ENCODE measurements at regions not wholly inside any gene's neighbourhood (a gene's known extent, or its start where the extent isn't known, plus 50 kb on each side); places are given as distances from the start of the nearest gene placed in this dataset.

DNA sequence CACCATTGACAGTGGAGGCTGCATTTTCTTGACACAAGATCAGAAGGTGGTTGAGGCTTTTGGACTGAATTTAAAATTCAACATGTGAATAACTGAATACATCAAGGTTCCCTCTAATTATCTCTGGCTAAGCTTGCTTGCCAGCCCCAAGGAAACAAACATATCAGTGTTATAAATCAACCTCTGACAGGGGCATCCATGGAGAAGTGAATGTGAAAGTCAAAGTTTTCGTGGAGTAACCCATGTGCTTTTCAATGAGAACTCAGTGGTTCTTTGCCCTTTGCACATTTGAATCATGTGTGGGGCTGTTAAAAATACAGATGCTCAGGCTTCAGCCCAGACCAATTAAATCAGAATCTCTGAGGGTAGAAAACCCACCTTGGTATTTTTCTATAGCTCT lies 128.9 kb downstream of the LRRC70 start:
- Histone ChIP-seq H3K27ac (no peak overlapping the region), H3K4me1 (no peaks in the 10 kb centered on the region), H3K4me2 (ENCODE audit: low read length) (no peak overlapping the region), H3K9me3 (ENCODE audit: control insufficient read depth, low read length) (no peaks in the 10 kb centered on the region), H3K27me3 (ENCODE audit: control insufficient read depth, insufficient read depth, low read length) (no peaks in the 10 kb centered on the region), H3K9ac (no peak overlapping the region), H3K36me3 (ENCODE audit: control insufficient read depth, insufficient read depth, low read length) (no peaks in the 10 kb centered on the region), H3K79me2 (no peaks in the 10 kb centered on the region), H3K4me3 (ENCODE audit: low read depth, low read length) (no peak overlapping the region), H2AFZ (no peak overlapping the region)
- TF ChIP-seq, protein P1, sequence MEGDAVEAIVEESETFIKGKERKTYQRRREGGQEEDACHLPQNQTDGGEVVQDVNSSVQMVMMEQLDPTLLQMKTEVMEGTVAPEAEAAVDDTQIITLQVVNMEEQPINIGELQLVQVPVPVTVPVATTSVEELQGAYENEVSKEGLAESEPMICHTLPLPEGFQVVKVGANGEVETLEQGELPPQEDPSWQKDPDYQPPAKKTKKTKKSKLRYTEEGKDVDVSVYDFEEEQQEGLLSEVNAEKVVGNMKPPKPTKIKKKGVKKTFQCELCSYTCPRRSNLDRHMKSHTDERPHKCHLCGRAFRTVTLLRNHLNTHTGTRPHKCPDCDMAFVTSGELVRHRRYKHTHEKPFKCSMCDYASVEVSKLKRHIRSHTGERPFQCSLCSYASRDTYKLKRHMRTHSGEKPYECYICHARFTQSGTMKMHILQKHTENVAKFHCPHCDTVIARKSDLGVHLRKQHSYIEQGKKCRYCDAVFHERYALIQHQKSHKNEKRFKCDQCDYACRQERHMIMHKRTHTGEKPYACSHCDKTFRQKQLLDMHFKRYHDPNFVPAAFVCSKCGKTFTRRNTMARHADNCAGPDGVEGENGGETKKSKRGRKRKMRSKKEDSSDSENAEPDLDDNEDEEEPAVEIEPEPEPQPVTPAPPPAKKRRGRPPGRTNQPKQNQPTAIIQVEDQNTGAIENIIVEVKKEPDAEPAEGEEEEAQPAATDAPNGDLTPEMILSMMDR (IDR thresholded peaks at IDR 0.05): no peak

DNA sequence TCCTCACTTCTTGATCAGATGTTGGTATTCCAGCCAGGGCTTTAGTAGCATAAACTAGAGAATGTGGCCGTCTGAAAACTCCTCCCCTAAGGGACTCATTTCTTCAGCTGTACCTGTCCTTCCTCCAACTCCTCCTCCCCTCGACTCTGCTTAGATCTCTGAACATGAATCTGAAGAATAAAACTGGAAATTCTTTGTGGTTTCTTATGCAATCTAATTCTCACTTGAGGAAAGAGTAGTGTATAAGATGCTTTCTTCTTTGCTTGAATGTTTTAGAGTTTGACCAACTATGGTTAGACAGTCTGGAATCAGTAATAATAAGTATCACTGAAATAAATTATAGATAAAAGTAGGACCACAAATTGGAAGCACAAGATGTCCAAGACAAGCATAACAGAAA lies 128.5 kb downstream of the LRRC70 start:
- no peak overlapping the region for H2AFZ ChIP-seq
- no peaks in the 10 kb centered on the region for H3K36me3 ChIP-seq (ENCODE audit: control insufficient read depth, insufficient read depth, low read length)
- no peaks in the 10 kb centered on the region for H3K4me1 ChIP-seq
- H3K4me2 ChIP-seq (ENCODE audit: low read length): no peak overlapping the region
- no peak overlapping the region for H3K27ac ChIP-seq
- H3K27me3 ChIP-seq (ENCODE audit: control insufficient read depth, insufficient read depth, low read length): no peaks in the 10 kb centered on the region
- no peaks in the 10 kb centered on the region for H3K79me2 ChIP-seq
- no peaks in the 10 kb centered on the region for H3K9me3 ChIP-seq (ENCODE audit: control insufficient read depth, low read length)
- TF ChIP-seq, protein P1 (IDR thresholded peaks at IDR 0.05): no peak
- no peak overlapping the region for H3K9ac ChIP-seq
- no peak overlapping the region for H3K4me3 ChIP-seq (ENCODE audit: low read depth, low read length)

DNA sequence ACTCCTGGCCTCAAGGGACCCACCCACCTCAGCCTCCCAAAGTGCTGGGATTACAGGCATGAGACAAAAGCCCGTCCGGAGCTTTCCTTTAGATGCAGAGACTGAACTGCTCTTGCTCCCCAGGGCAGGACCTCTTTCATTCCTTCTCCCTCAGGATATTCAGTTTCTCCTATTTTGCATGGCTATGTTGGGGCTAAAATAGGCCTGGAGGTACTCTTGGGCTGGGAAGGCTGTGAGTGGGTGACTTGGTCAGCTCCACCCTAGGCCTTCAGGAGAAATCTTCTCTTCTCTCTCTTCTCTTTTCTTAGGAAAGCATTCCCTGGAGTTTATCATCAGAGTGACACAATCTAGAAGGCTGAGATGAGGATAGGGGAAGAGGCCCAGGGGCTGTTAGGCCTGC lies 126.4 kb downstream of the LRRC70 start:
- H2AFZ ChIP-seq: no peak overlapping the region
- no peaks in the 10 kb centered on the region for H3K79me2 ChIP-seq
- H3K36me3 ChIP-seq (ENCODE audit: control insufficient read depth, insufficient read depth, low read length): no peaks in the 10 kb centered on the region
- no peaks in the 10 kb centered on the region for H3K4me1 ChIP-seq
- no peaks in the 10 kb centered on the region for H3K9me3 ChIP-seq (ENCODE audit: control insufficient read depth, low read length)
- no peak overlapping the region for H3K27ac ChIP-seq
- H3K27me3 ChIP-seq (ENCODE audit: control insufficient read depth, insufficient read depth, low read length): no peaks in the 10 kb centered on the region
- H3K4me2 ChIP-seq (ENCODE audit: low read length): no peak overlapping the region
- H3K9ac ChIP-seq: no peak overlapping the region
- no peak overlapping the region for H3K4me3 ChIP-seq (ENCODE audit: low read depth, low read length)
- TF ChIP-seq, protein P1 (IDR thresholded peaks at IDR 0.05): no peak

DNA sequence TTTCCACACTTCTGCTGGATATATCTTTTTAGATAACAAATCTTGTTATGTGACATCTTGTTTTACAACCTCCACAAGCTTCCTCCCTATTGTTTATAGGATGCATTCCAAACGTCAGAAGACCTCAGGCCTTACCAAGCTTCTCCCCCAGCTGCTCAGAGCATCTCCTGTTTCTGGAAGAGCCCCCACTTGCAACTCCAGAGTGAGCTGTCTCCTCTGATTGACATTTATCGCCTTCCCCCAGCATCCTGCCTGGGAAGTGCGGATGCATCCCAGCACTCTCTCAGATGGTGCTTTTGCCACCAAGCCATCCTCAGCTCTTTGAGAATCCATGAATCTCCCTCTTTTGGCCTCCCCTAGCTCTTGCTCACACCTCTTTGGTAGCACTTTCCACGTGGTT lies 123.5 kb downstream of the LRRC70 start:
- Histone ChIP-seq H3K4me3 (ENCODE audit: low read depth, low read length) (no peak overlapping the region), H2AFZ (no peak overlapping the region), H3K4me1 (no peaks in the 10 kb centered on the region), H3K9me3 (ENCODE audit: control insufficient read depth, low read length) (no peaks in the 10 kb centered on the region), H3K4me2 (ENCODE audit: low read length) (no peak overlapping the region), H3K27me3 (ENCODE audit: control insufficient read depth, insufficient read depth, low read length) (no peaks in the 10 kb centered on the region), H3K27ac (no peak overlapping the region), H3K79me2 (no peaks in the 10 kb centered on the region), H3K36me3 (ENCODE audit: control insufficient read depth, insufficient read depth, low read length) (no peaks in the 10 kb centered on the region), H3K9ac (no peak overlapping the region)
- TF ChIP-seq, protein P1 (IDR thresholded peaks at IDR 0.05): no peak

DNA sequence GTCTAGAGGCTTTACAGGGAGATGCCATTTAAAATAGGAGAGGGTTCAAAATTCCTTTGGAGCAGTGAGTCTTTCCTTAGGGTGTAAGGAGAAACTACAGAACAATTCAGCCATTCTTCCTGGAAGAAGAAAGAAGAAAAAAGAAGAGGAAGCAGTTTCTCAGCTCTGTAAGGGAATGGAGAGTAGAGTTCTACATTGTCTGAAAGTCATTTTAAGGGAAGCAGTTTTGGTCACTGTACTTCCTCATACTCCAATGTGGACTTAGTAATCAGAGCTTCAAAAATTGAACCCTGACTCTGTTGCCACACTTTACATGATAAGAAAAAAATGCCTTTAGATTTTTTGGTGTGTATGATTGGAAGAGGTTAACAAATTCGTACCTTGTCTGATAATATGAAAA lies 122.4 kb downstream of the LRRC70 start:
- H3K4me1 ChIP-seq: no peaks in the 10 kb centered on the region
- TF ChIP-seq, protein P1 (IDR thresholded peaks at IDR 0.05): no peak
- H3K27me3 ChIP-seq (ENCODE audit: control insufficient read depth, insufficient read depth, low read length): no peaks in the 10 kb centered on the region
- no peak overlapping the region for H2AFZ ChIP-seq
- H3K36me3 ChIP-seq (ENCODE audit: control insufficient read depth, insufficient read depth, low read length): no peaks in the 10 kb centered on the region
- no peaks in the 10 kb centered on the region for H3K9me3 ChIP-seq (ENCODE audit: control insufficient read depth, low read length)
- no peak overlapping the region for H3K4me3 ChIP-seq (ENCODE audit: low read depth, low read length)
- H3K4me2 ChIP-seq (ENCODE audit: low read length): no peak overlapping the region
- no peak overlapping the region for H3K9ac ChIP-seq
- no peak overlapping the region for H3K27ac ChIP-seq
- H3K79me2 ChIP-seq: no peaks in the 10 kb centered on the region

Measured in parathyroid adenoma (tissue), 2 donors.